ENCODE measurements at regions not wholly inside any gene's neighbourhood (a gene's known extent, or its start where the extent isn't known, plus 50 kb on each side); places are given as distances from the start of the nearest gene placed in this dataset.

DNA sequence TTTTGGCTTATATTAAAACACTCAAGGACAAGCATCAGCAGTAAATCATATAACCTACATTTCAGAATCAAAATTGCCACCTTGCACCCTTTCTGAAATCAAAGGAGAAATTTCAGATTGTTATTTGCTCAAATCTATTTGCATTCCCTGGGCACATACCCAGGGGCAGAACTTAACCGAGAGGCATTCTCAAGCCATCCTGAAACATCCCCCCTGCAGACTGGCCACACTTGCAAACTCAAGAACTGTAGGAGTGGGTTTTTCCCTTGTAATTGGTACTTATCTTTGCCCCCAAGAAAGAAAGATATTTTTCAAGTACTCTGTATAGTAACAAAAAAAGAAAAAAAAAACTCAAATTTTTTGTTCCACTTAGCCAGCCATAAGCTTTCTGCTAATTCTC, 213.6 kb upstream of the ESRRG start:
- H3K27ac ChIP-seq, result no peak overlapping the region

DNA sequence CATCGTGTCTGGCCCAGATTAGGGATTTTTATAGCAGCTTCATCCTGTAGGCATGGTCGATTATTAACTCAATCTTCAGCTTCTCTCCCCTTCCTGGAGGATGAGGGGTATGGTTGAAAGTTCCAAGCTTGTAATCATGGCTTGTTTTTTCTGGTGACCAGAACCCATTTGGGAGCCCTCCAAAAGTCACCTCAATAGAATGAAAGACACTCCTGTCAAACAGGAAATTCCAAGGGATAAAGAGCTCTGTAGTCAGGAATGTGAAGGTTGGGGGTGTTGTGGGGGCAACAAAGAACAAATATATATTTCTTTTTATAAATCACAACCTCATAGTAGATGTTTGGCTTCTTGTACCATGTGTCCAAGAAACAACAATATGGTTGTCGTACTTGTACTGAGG, 212.7 kb upstream of the ESRRG start:
- no peak overlapping the region for H3K4me3 ChIP-seq
- no peak overlapping the region for H3K27ac ChIP-seq

More for the DNA sequence above, 213.6 kb upstream of the ESRRG start:
- H3K4me3 ChIP-seq, result no peak overlapping the region

DNA sequence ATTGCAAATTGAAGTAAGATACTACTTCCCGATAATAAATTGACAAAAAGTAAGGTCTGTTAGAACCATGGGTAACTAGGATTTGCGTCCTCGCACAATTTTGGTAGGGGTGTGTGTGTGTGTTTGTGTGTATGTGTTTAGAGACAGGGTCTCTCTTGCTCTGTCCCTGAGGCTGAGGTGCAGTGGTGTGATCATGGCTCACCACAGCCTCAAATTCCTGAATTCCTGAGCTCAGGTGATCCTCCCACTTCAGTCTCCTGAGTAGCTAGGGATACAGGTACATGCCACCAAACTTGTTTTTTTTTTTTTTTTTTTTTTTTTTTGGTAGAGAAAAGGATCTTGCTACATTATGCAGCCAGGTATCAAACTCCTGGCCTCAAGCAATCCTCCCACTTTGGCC, 209.2 kb upstream of the ESRRG start:
- Histone ChIP-seq H3K27ac (no peak overlapping the region), H3K4me3 (no peak overlapping the region)

DNA sequence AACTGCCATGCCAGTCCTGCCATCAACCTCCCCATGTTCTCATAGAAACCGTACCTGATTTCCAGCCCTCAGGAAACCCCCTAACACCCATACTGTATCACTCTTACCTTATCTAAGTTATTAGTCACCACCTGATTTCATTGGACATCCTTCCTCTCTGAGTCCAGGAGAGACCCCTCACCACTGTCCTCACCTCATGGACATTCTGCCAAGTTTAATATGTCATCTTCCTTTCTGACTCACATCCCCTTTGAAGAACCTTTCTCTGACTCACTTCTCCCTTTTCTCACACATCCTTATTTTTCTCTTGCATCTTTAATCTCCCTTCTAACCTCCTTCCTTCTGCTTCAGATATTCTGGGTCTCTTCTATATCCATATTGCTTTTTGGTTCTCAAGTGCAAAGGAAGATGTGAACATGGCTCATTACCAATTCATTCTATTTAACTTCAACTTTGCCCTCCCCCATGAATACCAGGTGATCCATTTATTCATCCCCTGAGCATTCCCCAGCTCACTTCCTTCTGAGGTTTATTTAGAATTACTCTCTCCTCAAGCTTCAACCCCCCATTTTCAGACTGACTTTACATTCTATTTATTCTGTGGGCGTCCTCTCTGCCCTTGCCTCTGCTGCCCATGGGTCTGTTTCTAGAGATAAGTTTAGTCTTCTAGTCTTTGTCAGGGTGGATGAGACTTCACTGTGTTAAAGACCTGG, 206.8 kb upstream of the ESRRG start:
- H3K27ac ChIP-seq, result no peak overlapping the region
- no peak overlapping the region for H3K4me3 ChIP-seq

DNA sequence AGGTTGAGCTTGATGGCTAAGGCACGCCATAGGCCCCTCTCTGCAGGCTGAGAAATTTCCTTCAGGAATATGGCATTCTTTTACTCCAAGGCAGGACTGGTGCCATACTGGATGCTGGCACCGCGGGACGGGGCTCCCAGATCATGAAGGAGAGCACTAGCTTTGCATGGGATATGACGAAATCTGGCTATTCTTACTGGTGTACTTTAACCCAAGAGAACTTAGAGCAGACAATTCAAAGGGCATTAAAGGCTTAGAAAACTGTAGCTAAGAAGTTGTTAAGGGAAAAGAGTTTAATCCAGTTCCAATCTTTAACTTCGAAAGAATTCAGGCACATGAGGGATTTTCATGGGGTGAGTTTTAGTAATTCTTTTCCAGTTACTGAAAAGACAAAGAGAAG, 204.4 kb upstream of the ESRRG start:
- Histone ChIP-seq H3K4me3 (no peak overlapping the region), H3K27ac (no peak overlapping the region)

DNA sequence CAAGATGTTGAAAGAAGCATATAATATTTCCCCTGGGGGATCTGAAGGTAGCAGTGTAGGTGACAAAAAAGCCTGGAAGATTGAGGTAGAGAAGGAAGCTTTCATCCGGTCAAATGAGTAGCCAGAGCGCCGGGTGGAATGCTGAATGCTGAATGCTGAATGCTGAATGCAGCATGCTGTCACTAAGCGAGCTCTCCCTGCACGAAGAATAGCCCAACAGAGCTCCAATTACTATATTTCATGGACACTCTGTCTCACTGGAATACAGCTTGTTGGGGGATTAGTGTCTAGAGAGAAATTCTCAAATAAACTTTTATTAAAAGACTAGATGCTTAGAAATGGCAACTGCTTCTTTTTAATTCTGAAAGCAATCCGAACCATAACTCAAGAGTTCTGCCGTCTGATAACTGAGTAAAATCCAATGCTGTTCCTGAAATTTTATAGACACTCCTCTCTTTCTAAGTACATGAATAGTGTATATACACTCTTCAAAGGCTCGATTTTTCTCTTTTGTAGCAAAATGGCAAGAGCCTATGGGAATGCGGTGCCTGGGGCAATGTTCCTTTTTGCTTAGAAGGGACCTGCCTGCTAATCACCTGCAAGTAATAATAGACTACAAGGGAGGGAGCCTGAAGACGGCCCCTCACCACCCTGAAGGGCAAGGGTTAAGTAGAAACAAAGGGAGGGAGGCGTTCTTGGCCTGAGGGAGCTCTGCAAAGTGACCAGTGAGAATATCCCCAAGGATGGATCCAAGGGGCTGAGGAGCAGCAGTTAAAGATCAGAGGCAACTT, 203.7 kb upstream of the ESRRG start:
- H3K4me3 ChIP-seq, result no peak overlapping the region
- no peak overlapping the region for H3K27ac ChIP-seq

DNA sequence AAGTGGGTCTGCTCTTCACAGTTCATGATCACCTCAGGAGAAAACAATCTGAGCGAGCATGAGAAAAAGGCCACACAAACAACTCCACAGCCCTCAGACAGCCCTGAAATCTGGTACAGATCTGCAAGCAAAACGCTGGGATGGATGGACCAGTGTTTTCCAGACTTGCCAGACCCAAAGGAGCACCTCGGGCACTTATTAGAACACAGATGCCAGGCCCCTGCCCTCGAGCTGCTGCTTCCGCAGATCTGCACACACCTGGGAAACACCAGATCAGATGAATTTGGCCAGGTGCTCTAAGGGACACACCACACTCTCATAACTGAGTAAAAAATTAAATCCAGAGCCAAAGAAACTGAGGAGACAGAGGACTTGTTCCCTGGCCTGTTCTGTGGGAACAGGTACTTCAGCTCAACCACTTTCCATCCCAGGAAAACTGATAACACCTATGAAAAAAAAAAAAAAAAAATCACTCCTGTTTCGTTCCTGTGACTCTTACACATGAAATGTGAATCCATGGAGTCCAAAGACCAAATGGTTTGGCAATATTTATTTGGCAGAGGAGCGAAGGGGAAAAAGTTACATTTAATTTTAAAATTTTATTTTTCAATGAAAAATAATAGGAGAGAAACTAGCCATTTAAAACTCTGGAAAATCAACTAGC, 202.9 kb upstream of the ESRRG start:
- H3K27ac ChIP-seq, result no peak overlapping the region
- H3K4me3 ChIP-seq, result no peak overlapping the region

DNA sequence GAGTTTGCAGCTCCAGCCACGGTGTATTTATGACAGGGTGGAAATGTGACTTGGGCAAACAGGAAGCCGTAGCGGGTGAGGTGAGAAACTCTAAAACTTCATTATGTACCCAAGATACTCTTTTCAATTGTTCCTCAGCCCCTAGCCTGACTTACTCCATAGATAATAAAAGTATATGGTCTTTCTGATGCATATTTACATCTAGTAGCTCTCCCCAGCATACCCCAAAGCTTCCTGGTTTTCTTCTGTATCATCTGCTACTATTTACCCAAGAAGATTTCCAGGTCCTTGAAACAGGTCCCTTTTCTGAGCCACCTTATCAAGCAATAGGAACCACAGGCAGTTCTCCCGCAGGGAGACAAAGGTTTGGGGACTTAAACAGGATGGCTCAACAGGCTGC, 201.5 kb upstream of the ESRRG start:
- Histone ChIP-seq H3K4me3 (no peak overlapping the region), H3K27ac (no peak overlapping the region)

DNA sequence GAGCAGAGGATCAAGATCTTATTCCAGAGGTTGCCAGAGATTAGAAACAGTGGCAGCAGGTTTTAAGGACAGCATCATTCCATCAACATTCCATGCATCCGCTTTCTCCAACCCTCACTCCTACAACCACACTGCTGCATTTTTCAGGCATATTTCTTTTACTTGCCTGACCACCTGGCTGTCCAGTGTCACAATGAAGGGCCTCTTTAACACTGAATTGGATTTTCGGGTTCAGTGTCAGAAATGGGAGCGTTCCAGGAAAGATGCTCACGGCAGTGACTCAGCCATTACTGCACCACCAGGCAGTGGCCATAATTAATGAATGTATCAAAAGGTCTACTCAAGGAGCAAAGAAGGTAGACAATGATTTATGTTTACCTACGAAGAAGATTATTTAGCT, 200.4 kb upstream of the ESRRG start:
- Histone ChIP-seq H3K4me3 (no peak overlapping the region), H3K27ac (no peak overlapping the region)

DNA sequence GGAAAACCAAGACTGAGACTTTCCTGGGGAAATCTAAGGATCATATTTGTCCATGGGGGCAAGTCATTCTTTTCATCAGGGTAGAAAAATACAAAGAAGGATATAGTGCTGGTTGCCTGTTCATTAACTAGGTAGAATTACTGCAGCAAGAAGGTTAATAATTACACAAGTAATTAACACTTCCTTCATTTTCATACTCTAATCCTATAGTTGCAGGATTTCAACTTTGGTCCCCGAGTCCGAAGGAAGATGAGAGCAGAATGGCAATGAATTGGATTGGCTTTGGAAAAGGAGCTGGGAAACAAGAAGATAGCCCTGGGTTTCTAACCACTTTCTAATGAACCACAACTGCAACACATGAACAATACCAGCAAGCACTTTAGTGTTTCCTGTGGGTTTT, 199.2 kb upstream of the ESRRG start:
- no peak overlapping the region for H3K4me3 ChIP-seq
- H3K27ac ChIP-seq, result no peak overlapping the region

DNA sequence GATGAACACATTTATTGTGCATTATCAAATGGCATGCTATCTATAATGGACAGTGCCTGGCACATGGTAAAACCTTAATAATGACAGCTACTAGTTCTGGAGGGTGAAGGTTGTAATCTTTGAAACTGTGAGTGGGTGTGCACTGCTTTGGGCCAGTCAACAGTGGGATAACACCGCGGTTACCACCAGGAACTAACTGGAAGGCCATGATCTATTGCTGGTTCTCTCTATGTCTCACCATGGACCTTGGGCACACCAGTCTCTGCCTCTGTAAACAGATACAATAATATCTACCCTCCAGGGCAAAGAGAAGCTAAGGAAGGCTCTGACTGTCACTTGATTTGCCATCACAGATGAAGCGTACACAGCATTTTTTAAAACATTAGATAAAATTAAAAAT, 198.6 kb upstream of the ESRRG start:
- H3K4me3 ChIP-seq, result no peak overlapping the region
- no peak overlapping the region for H3K27ac ChIP-seq

DNA sequence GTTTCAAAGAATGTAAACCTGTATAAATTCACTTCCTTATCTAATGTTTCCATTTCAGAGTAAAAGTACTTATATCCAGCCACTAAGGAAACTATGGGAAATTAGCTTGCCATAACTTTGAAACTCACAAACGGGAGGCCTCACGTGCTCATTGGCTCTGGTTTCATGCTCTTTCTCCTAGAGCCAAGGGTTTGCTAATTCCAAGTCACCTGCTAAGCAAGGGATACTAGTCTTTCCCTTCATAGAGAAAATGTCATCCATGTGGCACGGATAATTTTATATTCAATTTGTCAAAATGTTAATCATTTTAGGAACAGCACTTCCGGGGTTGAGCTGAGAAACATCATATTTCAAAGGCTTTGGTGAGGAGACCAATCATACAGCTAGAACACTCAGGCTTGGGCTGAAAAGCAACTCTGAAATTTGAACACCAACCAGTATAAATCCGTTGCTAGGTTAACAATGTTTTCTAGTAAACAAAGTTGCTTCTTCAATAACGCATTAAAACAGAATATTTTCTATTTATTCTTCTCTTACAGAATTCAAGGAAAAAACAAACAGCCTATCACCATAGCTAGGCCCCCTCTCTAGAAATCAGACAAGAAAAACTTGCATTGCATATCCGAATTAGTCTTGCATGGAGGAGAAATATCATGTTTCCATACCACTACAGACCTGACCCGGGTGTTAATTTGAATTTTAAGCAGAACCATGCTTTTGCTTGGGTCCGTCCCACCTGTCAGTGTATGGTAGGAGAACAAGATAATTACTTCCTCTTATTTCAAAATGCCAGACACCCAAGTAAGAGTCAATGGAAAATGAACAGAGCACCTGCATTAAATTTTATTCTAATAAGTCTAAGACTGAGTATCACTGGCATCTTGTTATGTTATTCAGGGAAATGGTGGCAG, 196.1 kb upstream of the ESRRG start:
- Histone ChIP-seq H3K27ac (no peak overlapping the region), H3K4me3 (no peak overlapping the region)

DNA sequence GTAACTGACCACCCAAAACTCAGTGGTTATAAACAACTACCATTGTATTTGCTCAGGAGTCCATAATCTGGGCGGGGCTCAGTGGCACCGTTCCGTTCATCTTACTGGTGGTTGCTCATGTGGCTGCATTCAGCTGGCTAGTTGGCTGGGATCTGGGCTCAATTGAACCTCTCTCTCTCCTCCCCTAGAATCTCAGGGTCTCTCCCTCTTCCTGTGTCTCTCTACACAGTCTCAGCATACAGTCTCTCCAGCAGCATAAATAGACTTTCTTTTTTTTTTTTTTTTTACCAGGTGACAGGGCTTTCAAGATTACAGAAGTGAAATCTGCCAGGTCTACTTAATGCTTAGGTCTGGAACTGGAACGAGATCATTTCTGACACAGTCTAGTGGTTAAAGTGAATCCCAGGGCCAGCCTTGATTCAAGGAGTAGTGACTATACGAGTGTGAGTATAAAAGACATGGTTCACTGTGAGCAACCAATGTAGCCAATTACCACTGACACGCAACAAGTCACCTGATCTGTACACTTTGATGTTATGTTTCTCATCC, 193.7 kb upstream of the ESRRG start:
- no peak overlapping the region for H3K4me3 ChIP-seq

DNA sequence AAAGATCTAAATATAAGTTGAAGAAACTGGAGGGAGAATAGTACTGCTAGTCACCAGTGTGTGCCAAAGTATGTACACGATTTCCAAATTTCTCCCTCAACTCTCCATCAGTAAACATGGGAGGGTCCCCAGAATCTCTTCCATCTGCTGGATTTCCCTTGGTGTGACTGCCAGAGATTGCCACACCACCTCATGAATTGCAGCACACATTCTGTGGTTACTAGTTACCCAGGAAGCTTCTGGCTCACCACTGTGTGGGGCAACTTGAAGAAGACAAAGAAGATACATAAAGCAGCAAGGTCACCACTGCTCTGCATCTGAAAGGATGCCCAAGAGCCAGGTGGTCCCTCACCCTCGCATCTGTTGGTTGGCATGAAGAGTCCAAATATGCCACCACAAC, 191.7 kb upstream of the ESRRG start:
- no peak overlapping the region for H3K4me3 ChIP-seq
- H3K27ac ChIP-seq, result no peak overlapping the region

More for the DNA sequence above, 193.7 kb upstream of the ESRRG start:
- H3K27ac ChIP-seq, result no peak overlapping the region

DNA sequence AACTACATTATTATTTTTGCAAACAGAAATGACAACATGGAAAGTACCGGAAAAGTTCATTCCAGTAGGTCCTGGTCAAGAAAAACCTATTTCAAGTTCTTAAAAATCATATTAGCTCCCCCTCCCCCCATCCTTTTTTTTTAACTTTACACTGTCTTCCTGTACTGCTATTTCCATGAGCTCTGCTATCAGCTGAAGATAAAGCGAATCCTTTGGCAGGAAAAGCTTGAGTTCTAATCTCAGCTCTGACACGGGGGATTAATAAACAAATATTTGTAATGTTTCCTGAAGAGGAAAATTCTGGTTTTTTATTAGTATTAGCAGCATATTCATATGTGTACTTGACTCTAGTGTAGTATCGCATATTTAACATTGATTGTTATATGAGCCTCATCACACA, 190.7 kb upstream of the ESRRG start:
- no peak overlapping the region for H3K4me3 ChIP-seq
- H3K27ac ChIP-seq, result no peak overlapping the region

DNA sequence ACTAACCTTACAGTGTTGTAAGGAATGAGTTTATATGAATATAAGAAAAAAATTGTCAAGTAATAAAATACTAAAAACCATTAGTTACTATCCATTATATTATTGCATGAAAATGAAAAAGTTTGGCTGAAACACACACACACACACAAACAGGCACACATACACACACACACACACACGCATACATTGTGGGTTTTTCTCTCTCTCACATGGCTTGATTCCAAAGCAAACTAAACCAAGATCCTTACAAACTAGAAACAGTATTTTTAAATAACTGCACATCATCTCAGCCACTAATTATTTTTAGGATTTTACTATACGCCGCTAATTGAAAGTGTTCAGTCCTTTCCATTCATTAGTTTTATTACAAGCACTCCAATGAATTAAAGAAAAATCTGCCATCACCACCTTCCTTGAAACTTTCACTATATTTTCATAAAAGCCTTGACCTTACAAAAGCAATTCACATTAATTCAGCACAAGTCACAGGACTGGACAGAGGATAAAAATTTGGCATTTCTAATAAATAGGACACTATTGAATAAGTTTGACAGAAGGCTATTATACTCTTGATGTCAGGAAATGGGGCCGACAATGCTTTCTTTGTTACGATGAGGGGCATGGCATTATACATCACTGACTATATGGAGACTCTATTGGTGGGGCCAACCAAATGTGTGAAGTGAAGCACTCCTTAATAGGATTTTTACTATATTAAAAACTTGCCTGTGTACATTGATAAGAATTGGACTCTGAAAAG, 187.0 kb upstream of the ESRRG start:
- no peak overlapping the region for H3K27ac ChIP-seq

DNA sequence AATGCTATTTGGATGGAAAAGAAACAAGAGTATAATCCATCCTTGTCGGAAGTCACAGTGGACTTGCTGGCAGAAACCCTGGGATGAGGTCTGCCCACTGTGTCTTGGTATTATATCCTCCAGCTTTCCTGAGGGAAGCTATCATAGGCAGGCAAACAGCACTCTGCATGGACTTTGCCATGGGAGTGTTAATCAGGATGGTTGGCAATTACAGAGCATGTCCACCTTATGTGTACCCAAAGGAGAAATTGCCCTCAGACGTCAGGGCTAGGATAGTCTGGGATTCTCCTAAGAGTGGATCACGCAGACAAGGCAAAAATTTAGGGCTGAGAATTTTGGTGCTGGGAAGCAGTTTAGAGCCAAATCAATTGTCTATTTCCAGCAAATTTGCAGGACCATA, 184.9 kb upstream of the ESRRG start:
- Histone ChIP-seq H3K4me3 (no peak overlapping the region), H3K27ac (no peak overlapping the region)

More for the DNA sequence above, 187.0 kb upstream of the ESRRG start:
- H3K4me3 ChIP-seq, result no peak overlapping the region

DNA sequence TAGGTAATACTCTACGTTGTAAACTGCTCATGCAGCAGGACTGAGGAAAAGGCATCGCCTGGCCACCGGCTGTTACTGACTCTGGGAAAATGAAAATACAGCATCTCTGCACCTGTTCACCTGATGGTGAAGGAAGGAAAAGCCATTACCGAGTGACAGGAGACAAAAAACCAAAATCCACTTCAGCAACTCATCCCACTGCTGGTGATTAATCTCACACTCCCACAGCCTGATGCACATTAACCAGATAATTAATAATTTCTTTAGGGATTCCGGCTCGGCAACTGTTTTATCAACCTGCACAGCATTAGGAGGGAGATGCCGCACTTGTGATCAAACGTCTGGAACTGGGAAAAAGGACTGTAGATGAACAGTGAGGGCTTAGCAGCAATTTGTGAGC, 183.9 kb upstream of the ESRRG start:
- Histone ChIP-seq H3K4me3 (no peak overlapping the region), H3K27ac (no peak overlapping the region)

DNA sequence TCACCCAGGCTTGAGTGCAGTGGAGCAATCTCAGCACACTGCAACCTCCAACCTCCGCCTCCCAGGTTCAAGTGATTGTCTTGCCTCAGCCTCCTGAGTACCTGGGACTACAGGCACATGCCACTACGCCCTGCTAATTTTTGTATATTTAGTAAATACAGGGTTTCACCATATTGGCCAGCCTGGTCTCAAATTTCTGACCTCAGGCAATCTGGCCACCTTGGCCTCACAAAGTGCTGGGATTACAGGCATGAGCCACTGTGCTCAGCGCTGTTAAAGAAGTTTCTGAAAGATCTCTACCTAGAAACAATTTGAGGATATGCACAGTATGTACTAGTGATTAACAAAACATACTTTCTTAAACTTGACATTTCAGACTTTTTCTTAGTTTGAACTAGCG, 182.6 kb upstream of the ESRRG start:
- Histone ChIP-seq H3K27ac (no peak overlapping the region), H3K4me3 (no peak overlapping the region)
